H1 (cell line): ENCODE measurements at regions not wholly inside any gene's neighbourhood (a gene's known extent, or its start where the extent isn't known, plus 50 kb on each side); places are given as distances from the start of the nearest gene placed in this dataset.

ENCODE experiments used
- CTCF ChIP-seq, 3 experiments: IDR thresholded peaks; 1 replicate in 2 of 3; 2 replicates in 1 of 3; pipeline versions ENCODE4 v1.5.1 to v1.6.1; 2011; ENCODE audit warnings: low read length in 3 of 3, mild to moderate bottlenecking in 3 of 3, inconsistent platforms in 2 of 3, low read depth in 1 of 3, moderate library complexity in 1 of 3; ENCODE audit not compliant: insufficient read depth in 1 of 3; ENCODE audit errors: control extremely low read depth in 1 of 3
- EGR1 ChIP-seq: IDR thresholded peaks from 2 replicates; pipeline ENCODE4 v1.6.1; 2011; ENCODE audit warnings: low read depth, low read length, borderline replicate concordance
- JUND ChIP-seq: IDR thresholded peaks from 2 replicates; pipeline ENCODE4 v1.6.1; 2011; ENCODE audit warnings: mild to moderate bottlenecking, improper control_type of control experiment, low read length
- RBBP5 ChIP-seq: IDR thresholded peaks from 2 replicates; pipeline ENCODE4 v1.7.1; 2012; ENCODE audit warnings: low read depth, mild to moderate bottlenecking, inconsistent platforms, low read length, moderate library complexity, borderline replicate concordance
- SRF ChIP-seq: IDR thresholded peaks from 2 replicates; pipeline ENCODE4 v1.6.1; 2011; ENCODE audit warnings: mild to moderate bottlenecking, low read depth, low read length, moderate library complexity
- TF ChIP-seq, protein P1 (sequence below): fragments of 300-600 bp; sonication (generic); IDR thresholded peaks from 2 replicates; pipeline ENCODE4 v1.7.1; 2012; ENCODE audit warnings: low read length, moderate library complexity, mild to moderate bottlenecking, inconsistent platforms; ENCODE audit not compliant: insufficient replicate concordance

- TF ChIP-seq, protein P1, sequence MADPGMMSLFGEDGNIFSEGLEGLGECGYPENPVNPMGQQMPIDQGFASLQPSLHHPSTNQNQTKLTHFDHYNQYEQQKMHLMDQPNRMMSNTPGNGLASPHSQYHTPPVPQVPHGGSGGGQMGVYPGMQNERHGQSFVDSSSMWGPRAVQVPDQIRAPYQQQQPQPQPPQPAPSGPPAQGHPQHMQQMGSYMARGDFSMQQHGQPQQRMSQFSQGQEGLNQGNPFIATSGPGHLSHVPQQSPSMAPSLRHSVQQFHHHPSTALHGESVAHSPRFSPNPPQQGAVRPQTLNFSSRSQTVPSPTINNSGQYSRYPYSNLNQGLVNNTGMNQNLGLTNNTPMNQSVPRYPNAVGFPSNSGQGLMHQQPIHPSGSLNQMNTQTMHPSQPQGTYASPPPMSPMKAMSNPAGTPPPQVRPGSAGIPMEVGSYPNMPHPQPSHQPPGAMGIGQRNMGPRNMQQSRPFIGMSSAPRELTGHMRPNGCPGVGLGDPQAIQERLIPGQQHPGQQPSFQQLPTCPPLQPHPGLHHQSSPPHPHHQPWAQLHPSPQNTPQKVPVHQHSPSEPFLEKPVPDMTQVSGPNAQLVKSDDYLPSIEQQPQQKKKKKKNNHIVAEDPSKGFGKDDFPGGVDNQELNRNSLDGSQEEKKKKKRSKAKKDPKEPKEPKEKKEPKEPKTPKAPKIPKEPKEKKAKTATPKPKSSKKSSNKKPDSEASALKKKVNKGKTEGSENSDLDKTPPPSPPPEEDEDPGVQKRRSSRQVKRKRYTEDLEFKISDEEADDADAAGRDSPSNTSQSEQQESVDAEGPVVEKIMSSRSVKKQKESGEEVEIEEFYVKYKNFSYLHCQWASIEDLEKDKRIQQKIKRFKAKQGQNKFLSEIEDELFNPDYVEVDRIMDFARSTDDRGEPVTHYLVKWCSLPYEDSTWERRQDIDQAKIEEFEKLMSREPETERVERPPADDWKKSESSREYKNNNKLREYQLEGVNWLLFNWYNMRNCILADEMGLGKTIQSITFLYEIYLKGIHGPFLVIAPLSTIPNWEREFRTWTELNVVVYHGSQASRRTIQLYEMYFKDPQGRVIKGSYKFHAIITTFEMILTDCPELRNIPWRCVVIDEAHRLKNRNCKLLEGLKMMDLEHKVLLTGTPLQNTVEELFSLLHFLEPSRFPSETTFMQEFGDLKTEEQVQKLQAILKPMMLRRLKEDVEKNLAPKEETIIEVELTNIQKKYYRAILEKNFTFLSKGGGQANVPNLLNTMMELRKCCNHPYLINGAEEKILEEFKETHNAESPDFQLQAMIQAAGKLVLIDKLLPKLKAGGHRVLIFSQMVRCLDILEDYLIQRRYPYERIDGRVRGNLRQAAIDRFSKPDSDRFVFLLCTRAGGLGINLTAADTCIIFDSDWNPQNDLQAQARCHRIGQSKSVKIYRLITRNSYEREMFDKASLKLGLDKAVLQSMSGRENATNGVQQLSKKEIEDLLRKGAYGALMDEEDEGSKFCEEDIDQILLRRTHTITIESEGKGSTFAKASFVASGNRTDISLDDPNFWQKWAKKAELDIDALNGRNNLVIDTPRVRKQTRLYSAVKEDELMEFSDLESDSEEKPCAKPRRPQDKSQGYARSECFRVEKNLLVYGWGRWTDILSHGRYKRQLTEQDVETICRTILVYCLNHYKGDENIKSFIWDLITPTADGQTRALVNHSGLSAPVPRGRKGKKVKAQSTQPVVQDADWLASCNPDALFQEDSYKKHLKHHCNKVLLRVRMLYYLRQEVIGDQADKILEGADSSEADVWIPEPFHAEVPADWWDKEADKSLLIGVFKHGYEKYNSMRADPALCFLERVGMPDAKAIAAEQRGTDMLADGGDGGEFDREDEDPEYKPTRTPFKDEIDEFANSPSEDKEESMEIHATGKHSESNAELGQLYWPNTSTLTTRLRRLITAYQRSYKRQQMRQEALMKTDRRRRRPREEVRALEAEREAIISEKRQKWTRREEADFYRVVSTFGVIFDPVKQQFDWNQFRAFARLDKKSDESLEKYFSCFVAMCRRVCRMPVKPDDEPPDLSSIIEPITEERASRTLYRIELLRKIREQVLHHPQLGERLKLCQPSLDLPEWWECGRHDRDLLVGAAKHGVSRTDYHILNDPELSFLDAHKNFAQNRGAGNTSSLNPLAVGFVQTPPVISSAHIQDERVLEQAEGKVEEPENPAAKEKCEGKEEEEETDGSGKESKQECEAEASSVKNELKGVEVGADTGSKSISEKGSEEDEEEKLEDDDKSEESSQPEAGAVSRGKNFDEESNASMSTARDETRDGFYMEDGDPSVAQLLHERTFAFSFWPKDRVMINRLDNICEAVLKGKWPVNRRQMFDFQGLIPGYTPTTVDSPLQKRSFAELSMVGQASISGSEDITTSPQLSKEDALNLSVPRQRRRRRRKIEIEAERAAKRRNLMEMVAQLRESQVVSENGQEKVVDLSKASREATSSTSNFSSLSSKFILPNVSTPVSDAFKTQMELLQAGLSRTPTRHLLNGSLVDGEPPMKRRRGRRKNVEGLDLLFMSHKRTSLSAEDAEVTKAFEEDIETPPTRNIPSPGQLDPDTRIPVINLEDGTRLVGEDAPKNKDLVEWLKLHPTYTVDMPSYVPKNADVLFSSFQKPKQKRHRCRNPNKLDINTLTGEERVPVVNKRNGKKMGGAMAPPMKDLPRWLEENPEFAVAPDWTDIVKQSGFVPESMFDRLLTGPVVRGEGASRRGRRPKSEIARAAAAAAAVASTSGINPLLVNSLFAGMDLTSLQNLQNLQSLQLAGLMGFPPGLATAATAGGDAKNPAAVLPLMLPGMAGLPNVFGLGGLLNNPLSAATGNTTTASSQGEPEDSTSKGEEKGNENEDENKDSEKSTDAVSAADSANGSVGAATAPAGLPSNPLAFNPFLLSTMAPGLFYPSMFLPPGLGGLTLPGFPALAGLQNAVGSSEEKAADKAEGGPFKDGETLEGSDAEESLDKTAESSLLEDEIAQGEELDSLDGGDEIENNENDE = no peak
- TF ChIP-seq SRF (no peak), RBBP5 (no peak), JUND (no peak), EGR1 (no peak), CTCF (IDR thresholded peaks at IDR 0.05; ENCODE audit: control extremely low read depth in 1 of 3, insufficient read depth in 1 of 3, low read depth in 1 of 3, low read length in 3 of 3) (no peak)
- TF ChIP-seq, all 59 proteins: peak for 1
Observed at GRCh38 chr5:129171194-129171944, 76.8 kb downstream of the ISOC1 start (continued).
